HCT116 (cell line): ENCODE measurements at regions not wholly inside any gene's neighbourhood (a gene's known extent, or its start where the extent isn't known, plus 50 kb on each side); places are given as distances from the start of the nearest gene placed in this dataset.

ENCODE experiments used
- EZH2phosphoT487 ChIP-seq: fragments of 200-600 bp; IDR thresholded peaks from 2 replicates; pipeline ENCODE4 v1.6.1; 2018; ENCODE audit warnings: antibody characterized with exemption, borderline replicate concordance
- POLR2A ChIP-seq: IDR thresholded peaks from 2 replicates; pipeline ENCODE4 v1.7.0; 2011; ENCODE audit warnings: borderline replicate concordance; ENCODE audit not compliant: insufficient read depth, insufficient read length; ENCODE audit errors: extremely low read depth
- TF ChIP-seq, protein P1 (sequence below), 3 experiments: fragments of 200-600 bp in 1 of 3; sonication (generic) in 1 of 3; IDR thresholded peaks in 2 of 3; conservative IDR thresholded peaks in 1 of 3; 2 replicates each; pipeline ENCODE4 v1.5.1; 2012 to 2017; ENCODE audit warnings: low read depth in 2 of 3, low read length in 2 of 3, antibody characterized with exemption in 1 of 3, borderline replicate concordance in 1 of 3, control low read depth in 1 of 3, mild to moderate bottlenecking in 1 of 3, mixed read lengths in 1 of 3, mixed run types in 1 of 3, moderate library complexity in 1 of 3; ENCODE audit not compliant: insufficient read depth in 1 of 3

DNA sequence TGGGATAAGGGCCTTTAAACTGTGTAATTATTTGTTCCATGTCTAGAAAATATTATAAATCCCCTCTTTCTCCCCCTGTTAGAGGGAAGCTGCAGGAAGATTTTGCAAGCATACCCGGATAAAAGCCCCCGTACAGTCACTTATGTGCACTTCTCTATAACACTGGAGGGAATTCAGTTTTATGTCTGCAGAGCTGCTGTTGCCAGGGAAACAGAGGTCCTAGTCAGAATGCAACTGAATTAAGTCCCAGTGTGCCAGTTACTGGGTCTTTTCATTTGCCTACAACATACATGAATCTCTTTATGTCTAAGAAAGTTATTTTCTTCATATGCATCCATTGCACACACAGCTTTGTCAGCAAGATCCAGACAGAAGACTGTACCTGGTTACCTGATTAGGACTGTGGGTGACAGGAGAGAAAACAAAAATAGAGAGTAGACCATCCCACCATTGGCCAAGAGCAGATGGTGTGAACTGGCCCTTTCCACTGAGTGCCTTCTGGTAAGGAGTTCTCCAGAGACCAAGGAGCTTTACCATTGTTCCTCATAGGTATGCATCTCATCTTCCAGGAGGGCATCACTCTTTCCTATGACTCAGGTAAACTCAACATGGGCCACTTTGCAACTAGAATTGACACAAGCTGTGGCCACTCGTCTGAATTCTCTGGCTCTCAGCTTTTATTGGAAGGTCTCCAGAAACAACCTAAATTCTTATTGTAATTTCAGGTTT lies 180.8 kb upstream of the PHACTR1 start:
- TF ChIP-seq, protein P1, sequence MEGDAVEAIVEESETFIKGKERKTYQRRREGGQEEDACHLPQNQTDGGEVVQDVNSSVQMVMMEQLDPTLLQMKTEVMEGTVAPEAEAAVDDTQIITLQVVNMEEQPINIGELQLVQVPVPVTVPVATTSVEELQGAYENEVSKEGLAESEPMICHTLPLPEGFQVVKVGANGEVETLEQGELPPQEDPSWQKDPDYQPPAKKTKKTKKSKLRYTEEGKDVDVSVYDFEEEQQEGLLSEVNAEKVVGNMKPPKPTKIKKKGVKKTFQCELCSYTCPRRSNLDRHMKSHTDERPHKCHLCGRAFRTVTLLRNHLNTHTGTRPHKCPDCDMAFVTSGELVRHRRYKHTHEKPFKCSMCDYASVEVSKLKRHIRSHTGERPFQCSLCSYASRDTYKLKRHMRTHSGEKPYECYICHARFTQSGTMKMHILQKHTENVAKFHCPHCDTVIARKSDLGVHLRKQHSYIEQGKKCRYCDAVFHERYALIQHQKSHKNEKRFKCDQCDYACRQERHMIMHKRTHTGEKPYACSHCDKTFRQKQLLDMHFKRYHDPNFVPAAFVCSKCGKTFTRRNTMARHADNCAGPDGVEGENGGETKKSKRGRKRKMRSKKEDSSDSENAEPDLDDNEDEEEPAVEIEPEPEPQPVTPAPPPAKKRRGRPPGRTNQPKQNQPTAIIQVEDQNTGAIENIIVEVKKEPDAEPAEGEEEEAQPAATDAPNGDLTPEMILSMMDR (IDR thresholded peaks at IDR 0.05 in 2 of 3, conservative IDR thresholded peaks at IDR 0.05 in 1 of 3; ENCODE audit: borderline replicate concordance in 1 of 3, insufficient read depth in 1 of 3, low read depth in 2 of 3, low read length in 2 of 3): no peak
- TF ChIP-seq EZH2phosphoT487 (no peak), POLR2A (no peak)
